HCT116 (cell line): ENCODE measurements at regions not wholly inside any gene's neighbourhood (a gene's known extent, or its start where the extent isn't known, plus 50 kb on each side); places are given as distances from the start of the nearest gene placed in this dataset.

Experiments used
- ATAC-seq: fragments of 200-7000 bp; cut with Tn5 transposase; 2 replicates; pipeline ENCODE4 v1.9.1; 2020; ENCODE audit warnings: mild to moderate bottlenecking, moderate library complexity
- BruUV-seq: library from RNA; stranded (reverse); fragments of 400-500 nt; replicated peaks from 2 replicates; lab custom pipeline; 2021; lab: Mats Ljungman, UMichigan
- CTCF ChIA-PET: fragments of 300-600 bp; sonication (Branson Sonifier 250); formaldehyde crosslinking; loops from one replicate; lab custom pipeline; 2021; ENCODE audit warnings: antibody characterized with exemption; lab: Charles Lee
- POLR2A ChIA-PET: fragments of 300-600, 350-600 bp; sonication (Branson Sonifier 250); formaldehyde crosslinking; loops from one replicate; lab custom pipeline; 2021; ENCODE audit warnings: antibody characterized with exemption; lab: Charles Lee
- RAD21 ChIA-PET, 2 experiments: fragments of 300-600 bp; sonication (Branson Sonifier 250); formaldehyde crosslinking; loops; one replicate each; lab custom pipeline; 2023; ENCODE audit warnings: low total read pairs in 2 of 2; ENCODE audit not compliant: uncharacterized antibody in 2 of 2, unreplicated experiment in 2 of 2, low non-redundant PET in 1 of 2; lab: Charles Lee
- DNase-seq: peaks from one replicate; pipeline ENCODE4 v3.0.0-alpha.2; 2010; ENCODE audit warnings: low read depth, low spot score
- H2AFZ ChIP-seq: fragments of 200-600 bp; shearing (Covaris generic), sonication (generic); 2 replicates; pipeline ENCODE4 v1.6.1; 2017; ENCODE audit warnings: low read depth, mixed run types, mixed read lengths, antibody characterized with exemption, low read length; ENCODE audit not compliant: poor library complexity, severe bottlenecking
- H3K27ac ChIP-seq: 2 replicates; pipeline ENCODE4 v1.5.1; 2012; ENCODE audit warnings: low read depth, low read length
- H3K27me3 ChIP-seq: fragments of 200-600 bp; sonication (generic); 2 replicates; pipeline ENCODE4 v1.6.1; 2016; ENCODE audit warnings: mixed run types, low read length, mixed read lengths; ENCODE audit not compliant: insufficient read depth
- H3K36me3 ChIP-seq, 2 experiments: fragments of 200-500 bp in 1 of 2; fragments of 200-600 bp in 1 of 2; sonication (Bioruptor generic) in 1 of 2; sonication (generic) in 1 of 2; 2 replicates each; pipeline versions ENCODE4 v1.5.1 to v1.6.1; 2014 to 2016; ENCODE audit warnings: low read length in 2 of 2, inconsistent platforms in 1 of 2, mixed read lengths in 1 of 2, mixed run types in 1 of 2; ENCODE audit not compliant: insufficient read depth in 2 of 2, control insufficient read depth in 1 of 2
- H3K4me1 ChIP-seq, 2 experiments: fragments of 200-600 bp in 1 of 2; sonication (generic) in 1 of 2; 2 replicates each; pipeline versions ENCODE4 v1.5.1 to v1.6.1; 2012 to 2017; ENCODE audit warnings: low read length in 2 of 2, inconsistent platforms in 1 of 2, mild to moderate bottlenecking in 1 of 2, mixed read lengths in 1 of 2, mixed run types in 1 of 2, moderate library complexity in 1 of 2; ENCODE audit not compliant: insufficient read depth in 2 of 2, control insufficient read depth in 1 of 2
- H3K4me2 ChIP-seq: fragments of 200-600 bp; sonication (generic); 2 replicates; pipeline ENCODE4 v1.6.1; 2017; ENCODE audit warnings: mixed run types, low read length, mixed read lengths
- H3K4me3 ChIP-seq, 2 experiments: fragments of 200-600 bp in 1 of 2; sonication (generic) in 1 of 2; replicated peaks in 1 of 2; 2 replicates each; pipeline ENCODE4 v1.5.1; 2011 to 2016; ENCODE audit warnings: low read length in 2 of 2, control low read depth in 1 of 2, low read depth in 1 of 2, mild to moderate bottlenecking in 1 of 2, mixed read lengths in 1 of 2, mixed run types in 1 of 2
- H3K79me2 ChIP-seq: fragments of 200-600 bp; sonication (generic); 2 replicates; pipeline ENCODE4 v1.6.1; 2017; ENCODE audit warnings: mild to moderate bottlenecking, mixed run types, low read length, moderate library complexity, mixed read lengths; ENCODE audit not compliant: insufficient read depth
- H3K9ac ChIP-seq: fragments of 200-600 bp; sonication (generic); 2 replicates; pipeline ENCODE4 v1.6.1; 2016; ENCODE audit warnings: low read length, mixed read lengths
- H3K9me2 ChIP-seq: fragments of 200-600 bp; sonication (generic), shearing (Covaris generic); 2 replicates; pipeline ENCODE4 v1.6.1; 2017; ENCODE audit warnings: mixed run types, mild to moderate bottlenecking, moderate library complexity; ENCODE audit not compliant: insufficient read depth
- H3K9me3 ChIP-seq, 2 experiments: fragments of 200-500 bp in 1 of 2; fragments of 200-600 bp in 1 of 2; sonication (Bioruptor generic) in 1 of 2; sonication (generic) in 1 of 2; 2 replicates each; pipeline ENCODE4 v1.6.1; 2014 to 2017; ENCODE audit warnings: low read length in 2 of 2, mixed read lengths in 2 of 2, inconsistent platforms in 1 of 2, low read depth in 1 of 2, mild to moderate bottlenecking in 1 of 2, mixed run types in 1 of 2, moderate library complexity in 1 of 2; ENCODE audit not compliant: control insufficient read depth in 1 of 2, insufficient read depth in 1 of 2
- H4K20me1 ChIP-seq: fragments of 200-600 bp; sonication (generic), shearing (Covaris generic); 2 replicates; pipeline ENCODE4 v1.6.1; 2017; ENCODE audit warnings: mixed run types, mild to moderate bottlenecking, moderate library complexity; ENCODE audit not compliant: insufficient read depth
- EZH2phosphoT487 ChIP-seq: fragments of 200-600 bp; IDR thresholded peaks from 2 replicates; pipeline ENCODE4 v1.6.1; 2018; ENCODE audit warnings: antibody characterized with exemption, borderline replicate concordance
- JUND ChIP-seq: IDR thresholded peaks from 2 replicates; pipeline ENCODE4 v1.6.1; 2012
- POLR2A ChIP-seq: IDR thresholded peaks from 2 replicates; pipeline ENCODE4 v1.7.0; 2011; ENCODE audit warnings: borderline replicate concordance; ENCODE audit not compliant: insufficient read depth, insufficient read length; ENCODE audit errors: extremely low read depth
- RAD21 ChIP-seq: IDR thresholded peaks from 2 replicates; pipeline ENCODE4 v1.6.1; 2012; ENCODE audit warnings: low read depth, mild to moderate bottlenecking
- SP1 ChIP-seq: IDR thresholded peaks from 2 replicates; pipeline ENCODE4 v1.6.1; 2012; ENCODE audit warnings: low read depth
- YY1 ChIP-seq: IDR thresholded peaks from 2 replicates; pipeline ENCODE4 v1.6.1; 2011; ENCODE audit warnings: low read length, low read depth, moderate library complexity, mild to moderate bottlenecking; ENCODE audit not compliant: insufficient replicate concordance; ENCODE audit errors: extremely low read depth
- ZFX ChIP-seq: fragments of 450-650 bp; IDR thresholded peaks from 2 replicates; pipeline ENCODE4 v1.6.1; 2017
- intact Hi-C: fragments of 100-400 bp; cut with micrococcal nuclease; formaldehyde crosslinking; loops from 2 replicates; pipeline ENCODE4 v1.10.0; 2022
- TF ChIP-seq, protein P1 (sequence below): IDR thresholded peaks from 2 replicates; pipeline ENCODE4 v1.6.1; 2012

GRCh38 chr4:186898367-186898766, 174.7 kb upstream of the FAT1 start:
- Histone ChIP-seq H3K36me3 (no peaks in the 10 kb centered on the region), H2AFZ (no peak overlapping the region), H3K4me2 (no peak overlapping the region), H4K20me1 (no peaks in the 10 kb centered on the region), H3K79me2 (no peaks in the 10 kb centered on the region), H3K9ac (no peak overlapping the region), H3K9me2 (no peaks in the 10 kb centered on the region), H3K27ac (no peak overlapping the region), H3K27me3 (no peaks in the 10 kb centered on the region), H3K4me1 (peaks cover 4 to 15% of the 10 kb centered on the region in 2 experiments; a peak in 3 of 4 replicates), H3K4me3 (no peak overlapping the region), H3K9me3 (no peaks in the 10 kb centered on the region)
- CTCF ChIA-PET, result no interaction called here
- no TSS peak for BruUV-seq
- TF ChIP-seq EZH2phosphoT487 (no peak), JUND (no peak), YY1 (no peak), POLR2A (no peak)
- POLR2A ChIA-PET, result no interaction called here
- DNase-seq, result no peak
- RAD21 ChIA-PET, result no interaction called here
- ATAC-seq, result no peak
- intact Hi-C loops, result no loop called here

GRCh38 chr4:186900232-186900900, 176.7 kb upstream of the FAT1 start:
- Histone ChIP-seq H3K4me1 (peaks cover 4 to 19% of the 10 kb centered on the region in 2 experiments; a peak in 3 of 4 replicates), H3K9ac (no peak overlapping the region), H3K4me2 (0 out of 2 replicates have a peak overlapping the region, but pooled peaks have one; percentile 1), H3K27me3 (no peaks in the 10 kb centered on the region), H4K20me1 (no peaks in the 10 kb centered on the region), H3K9me2 (no peaks in the 10 kb centered on the region), H3K79me2 (no peaks in the 10 kb centered on the region), H3K9me3 (no peaks in the 10 kb centered on the region), H3K36me3 (no peaks in the 10 kb centered on the region), H3K4me3 (no peak overlapping the region), H3K27ac (no peak overlapping the region), H2AFZ (no peak overlapping the region)
- BruUV-seq, result no TSS peak
- DNase-seq (no peak), ATAC-seq (no peak)
- ChIA-PET POLR2A (interaction anchor here (1.0 kb wide), 1 partner anchor 55 kb away, joined by 4 read pairs; no protein-coding TSS in a partner anchor), RAD21 (no interaction called here), CTCF (no interaction called here)
- intact Hi-C loops, result no loop called here
- TF ChIP-seq ZFX (no peak), SP1 (no peak), RAD21 (no peak), EZH2phosphoT487 (no peak), POLR2A (no peak)
- TF ChIP-seq, protein P1, sequence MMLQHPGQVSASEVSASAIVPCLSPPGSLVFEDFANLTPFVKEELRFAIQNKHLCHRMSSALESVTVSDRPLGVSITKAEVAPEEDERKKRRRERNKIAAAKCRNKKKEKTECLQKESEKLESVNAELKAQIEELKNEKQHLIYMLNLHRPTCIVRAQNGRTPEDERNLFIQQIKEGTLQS, result no peak
